Activated CD8-positive, alpha-beta memory T cell treated with anti-CD3 and anti-CD28 coated beads for 24 hours (primary cell): ENCODE measurements at regions not wholly inside any gene's neighbourhood (a gene's known extent, or its start where the extent isn't known, plus 50 kb on each side); places are given as distances from the start of the nearest gene placed in this dataset.
"Not testable (repeated sequence)": the region's sequence is repeated elsewhere in the genome, so short reads cannot be mapped to it uniquely, and the experiment has no call there.

Experiments used
- DNase-seq: peaks from one replicate; pipeline ENCODE4 v3.0.0-alpha.2; 2020

DNA sequence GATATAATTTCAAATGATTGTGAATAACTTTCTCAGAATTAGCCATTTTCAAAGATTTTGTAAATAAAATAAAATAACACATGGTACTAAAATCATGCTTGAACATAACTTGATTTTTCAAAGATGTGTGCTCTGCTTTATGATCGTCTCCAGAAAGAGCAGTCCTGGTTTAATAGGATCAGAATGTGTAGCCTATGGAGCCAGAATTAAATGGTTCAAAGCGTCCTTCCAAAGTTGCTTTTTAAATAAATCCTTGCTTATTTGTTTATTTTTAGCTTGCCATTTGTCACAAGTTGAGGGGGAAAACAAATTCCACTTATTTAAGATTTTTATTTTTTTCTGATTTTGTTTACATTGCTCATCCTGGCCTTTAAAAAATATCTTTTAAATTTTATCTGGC lies 123.7 kb upstream of the SPRED1 start:
- no peak for DNase-seq

DNA sequence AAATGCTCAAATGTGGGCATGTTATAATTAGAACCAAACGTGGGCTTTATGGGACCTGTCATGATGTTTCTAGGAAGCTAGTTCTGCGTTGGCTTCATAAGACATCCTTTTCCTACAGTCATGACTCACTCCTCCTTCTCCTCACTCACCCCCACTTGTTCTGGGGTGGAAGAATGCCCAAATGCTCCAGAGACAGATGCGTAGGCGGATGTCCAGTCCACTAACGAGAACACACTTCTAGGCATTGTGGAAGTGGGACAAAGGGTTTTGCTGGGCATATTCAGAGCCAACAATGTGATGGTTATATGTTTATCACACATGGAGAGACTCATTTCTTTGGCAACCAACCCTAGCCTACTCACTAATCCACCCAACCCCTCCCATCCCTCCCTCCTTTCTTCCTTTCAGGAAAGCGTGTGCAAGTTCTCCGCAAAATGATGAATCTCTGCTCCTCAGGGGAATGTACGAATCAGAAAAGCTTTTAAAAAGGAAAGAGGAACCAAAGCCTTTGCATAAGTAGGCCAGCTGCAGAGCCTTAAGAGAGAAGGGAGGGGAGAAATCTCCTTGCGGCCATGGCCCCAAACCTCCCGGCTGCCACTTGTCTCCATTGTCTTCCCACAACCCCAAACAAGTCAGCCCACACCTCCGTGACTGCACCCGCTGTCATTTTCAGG lies 123.0 kb upstream of the SPRED1 start:
- no peak for DNase-seq

DNA sequence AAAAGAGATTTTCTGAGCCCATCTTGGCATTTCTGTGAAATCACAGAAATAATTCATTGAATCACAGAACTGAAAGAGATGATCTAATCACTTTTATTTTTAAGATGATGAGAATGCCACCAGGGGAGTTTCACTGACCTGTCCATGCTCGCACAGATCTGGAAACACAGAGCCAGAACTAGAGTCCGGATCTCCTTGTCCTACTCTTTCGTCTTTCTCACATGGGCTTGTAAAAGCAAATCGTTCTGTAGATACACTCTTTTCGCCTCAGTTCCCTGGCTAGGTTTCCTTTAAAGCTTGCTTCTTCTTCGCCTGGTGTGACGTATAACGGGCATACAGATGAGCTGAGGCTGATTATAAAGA lies 122.5 kb upstream of the SPRED1 start:
- no peak for DNase-seq

DNA sequence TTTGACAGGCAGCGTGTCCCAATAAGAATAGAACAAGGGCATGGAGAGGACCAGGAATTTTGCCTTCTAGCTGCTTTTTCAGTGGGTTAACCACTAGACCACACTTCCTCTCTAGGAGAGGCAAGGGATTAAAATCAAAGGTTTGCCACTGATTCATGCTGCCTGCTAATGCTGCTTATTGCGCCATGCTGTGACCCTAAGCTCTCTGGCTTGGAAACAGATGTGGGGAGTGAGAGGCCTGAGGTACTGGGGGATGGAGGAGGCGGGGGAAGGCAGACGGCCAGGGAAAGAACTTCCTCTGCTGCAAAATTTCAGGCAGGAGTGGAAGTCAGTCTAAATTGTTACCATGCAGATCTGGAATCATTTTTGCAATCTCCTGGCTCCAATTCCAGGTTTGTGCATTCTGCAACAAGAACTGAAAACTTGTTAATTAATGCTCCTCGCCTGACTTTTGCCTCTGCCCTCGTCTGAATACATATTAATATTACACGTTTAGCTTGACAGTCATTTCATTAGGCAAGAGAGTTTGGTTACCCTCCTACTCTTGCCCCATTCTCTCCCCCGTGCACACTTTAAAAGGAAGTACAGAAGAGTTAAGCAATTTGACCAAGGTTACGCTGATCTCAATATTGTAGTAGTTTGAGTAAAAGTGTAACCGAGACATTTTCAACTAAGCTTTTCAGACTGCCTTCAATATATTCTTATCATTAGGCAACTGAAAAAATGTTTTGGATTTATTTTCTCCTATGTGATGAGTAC lies 121.7 kb upstream of the SPRED1 start:
- DNase-seq = no peak

DNA sequence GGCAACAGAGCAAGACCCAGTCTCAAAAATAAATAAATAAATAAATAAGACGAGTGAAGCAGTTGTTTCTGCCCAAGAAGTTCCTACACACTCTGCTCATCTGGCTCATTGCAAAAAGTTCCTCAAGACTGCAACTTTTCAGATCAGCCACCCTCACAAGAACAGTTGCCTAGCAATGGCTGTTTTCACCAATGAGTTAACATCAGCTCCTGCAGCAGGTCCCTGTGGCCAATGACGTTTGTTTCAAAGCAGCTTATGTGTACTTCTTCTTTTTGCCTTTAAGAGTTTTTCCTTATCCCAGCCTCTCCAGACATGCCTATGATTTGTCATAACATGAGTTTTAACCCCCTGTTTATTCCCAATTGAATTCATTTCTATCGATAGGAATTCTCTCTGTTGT lies 118.4 kb upstream of the SPRED1 start:
- DNase-seq = no peak

DNA sequence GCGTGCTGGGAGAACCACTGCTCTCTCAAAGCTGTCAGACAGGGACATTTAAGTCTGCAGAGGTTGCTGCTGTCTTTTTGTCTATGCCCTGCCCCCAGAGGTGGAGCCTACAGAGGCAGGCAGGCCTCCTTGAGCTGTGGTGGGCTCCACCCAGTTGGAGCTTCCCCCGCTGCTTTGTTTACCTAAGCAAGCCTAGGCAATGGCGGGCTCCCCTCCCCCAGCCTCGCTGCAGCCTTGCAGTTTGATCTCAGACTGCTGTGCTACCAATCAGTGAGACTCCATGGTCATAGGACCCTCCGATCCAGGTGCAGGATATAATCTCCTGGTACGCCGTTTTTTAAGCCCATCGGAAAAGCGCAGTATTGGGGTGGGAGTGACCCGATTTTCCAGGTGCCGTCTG lies 110.4 kb upstream of the SPRED1 start:
- DNase-seq = not testable (repeated sequence)

DNA sequence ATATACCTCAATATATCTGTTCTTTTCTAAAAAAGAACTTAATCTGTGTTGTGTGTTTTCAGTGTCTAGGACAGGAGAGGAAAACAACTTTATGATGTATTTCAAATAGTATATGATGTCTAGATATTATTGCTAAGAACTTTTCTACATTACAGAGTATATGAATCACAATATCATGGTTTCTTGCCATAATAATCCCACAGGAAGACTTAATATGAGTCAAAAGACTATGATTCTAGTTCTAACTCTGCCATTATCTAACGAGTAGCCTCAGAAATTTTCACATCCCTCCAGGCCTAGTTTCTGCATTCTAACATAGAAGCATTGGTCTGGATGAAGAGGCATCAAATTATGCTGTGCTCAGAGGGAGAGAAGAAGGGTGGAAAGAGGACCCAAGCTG lies 107.7 kb upstream of the SPRED1 start:
- no peak for DNase-seq

DNA sequence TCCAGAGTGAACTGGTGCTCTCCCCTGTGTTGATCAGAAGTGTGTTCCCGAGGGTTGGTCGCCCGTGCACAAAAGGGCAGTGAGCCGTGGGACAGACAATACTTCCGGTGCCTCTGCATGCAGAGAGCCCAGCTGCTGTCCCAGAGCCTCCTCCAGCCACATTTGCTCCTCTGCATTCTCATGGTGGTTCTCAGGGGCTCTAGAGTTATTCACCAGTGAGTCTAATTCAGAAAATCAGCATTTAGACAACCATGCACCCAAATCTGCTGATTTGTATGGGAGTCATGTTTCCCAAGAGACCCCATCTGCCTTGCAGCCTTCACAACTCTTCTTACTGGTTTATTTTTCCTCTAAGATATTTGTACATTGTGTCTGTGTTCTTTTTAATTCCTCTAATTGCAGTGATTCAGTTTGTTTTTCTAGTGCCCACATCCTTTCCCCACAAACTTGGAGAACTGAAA lies 107.0 kb upstream of the SPRED1 start:
- no peak for DNase-seq

DNA sequence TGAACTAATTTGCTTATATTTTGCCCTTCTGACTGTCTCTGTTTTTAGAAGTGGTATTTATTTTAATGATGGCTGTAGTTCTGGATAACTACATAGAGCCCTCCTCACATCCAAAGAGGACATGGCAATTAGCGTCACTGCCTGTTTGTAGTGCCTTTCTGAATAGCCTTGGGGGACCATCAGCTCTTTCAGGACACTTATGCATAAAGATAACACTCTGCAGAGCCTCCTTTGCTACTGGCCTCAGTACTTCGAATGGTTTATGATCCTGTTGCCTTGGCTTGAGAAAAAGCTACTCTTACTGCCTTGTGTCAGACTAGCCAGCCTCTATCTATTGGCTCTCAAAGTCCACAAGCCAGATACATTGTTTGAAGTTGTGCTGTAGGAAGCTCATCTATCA lies 105.4 kb upstream of the SPRED1 start:
- no peak for DNase-seq

DNA sequence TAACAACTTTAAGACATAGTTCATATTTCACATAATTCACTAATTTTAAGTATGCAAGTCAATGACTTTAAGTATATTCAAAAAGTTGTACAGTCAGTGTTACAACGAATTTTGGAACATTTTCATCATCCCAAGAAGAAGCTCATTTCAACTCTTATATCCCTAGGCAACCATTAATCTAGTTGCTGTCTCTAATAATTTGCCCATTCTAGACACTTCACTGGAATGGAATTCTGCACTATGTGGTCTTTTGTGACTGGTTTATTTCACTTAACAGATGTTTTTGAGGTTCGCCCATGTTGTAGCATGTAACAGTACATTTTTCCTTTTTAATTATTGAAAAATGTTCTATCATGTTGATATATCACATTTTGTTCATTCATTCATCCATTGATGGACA lies 104.2 kb upstream of the SPRED1 start:
- no peak for DNase-seq

DNA sequence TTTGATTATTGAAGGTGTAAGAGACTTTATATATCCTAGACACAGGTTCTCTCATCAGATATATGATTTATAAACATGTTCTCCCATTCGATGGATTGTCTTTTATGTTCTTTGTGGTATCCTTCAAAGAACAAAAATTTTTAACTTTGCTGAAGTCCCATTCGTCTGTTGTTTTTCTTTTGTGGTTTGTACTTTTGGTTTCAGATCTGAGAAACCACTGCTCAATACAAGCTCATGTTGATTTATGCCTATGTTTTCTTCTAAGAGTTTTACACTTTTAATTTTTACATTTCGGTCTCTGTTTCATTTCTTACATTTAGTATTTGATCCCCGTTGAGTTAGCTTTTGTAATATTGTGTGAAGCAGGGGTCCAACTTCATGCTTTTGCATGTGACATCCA lies 103.3 kb upstream of the SPRED1 start:
- no peak for DNase-seq

DNA sequence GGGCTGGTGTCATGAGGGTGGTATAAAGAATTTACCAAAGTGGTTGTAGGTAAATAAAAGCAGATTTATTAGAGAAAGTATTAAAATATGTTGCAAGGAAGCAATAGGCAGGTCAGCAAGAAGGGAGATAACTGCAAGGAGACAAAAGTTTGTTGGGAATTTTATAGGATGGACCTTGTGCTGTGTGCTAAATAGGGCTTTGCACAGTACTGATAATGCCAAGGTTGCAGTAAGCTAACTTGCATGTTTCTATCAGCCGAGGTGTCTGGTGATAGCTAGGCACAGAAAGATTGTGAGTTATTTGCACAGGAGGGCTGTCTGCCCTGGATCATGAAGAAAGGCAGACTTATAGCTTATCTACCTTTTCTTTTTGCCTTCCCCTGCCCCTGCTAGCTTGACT lies 102.5 kb upstream of the SPRED1 start:
- no peak for DNase-seq

DNA sequence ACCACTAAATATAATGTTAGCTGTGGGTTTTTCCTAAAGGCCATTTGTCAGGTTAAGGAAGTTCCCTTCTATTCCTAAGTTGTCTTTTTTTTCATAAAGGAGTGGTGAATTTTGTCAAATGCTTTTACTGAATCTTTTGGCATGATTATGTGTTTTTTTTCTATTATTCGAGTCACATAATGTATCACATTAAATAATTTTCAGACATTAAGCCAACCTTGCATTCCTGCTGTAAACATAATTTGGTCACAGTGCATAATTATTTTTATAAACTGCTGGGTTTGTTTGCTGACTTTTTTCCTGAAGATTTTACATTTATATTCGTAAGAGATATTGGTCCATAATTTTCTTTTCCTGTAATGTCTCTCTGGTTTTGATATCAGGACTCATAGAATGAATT lies 101.8 kb upstream of the SPRED1 start:
- no peak for DNase-seq

DNA sequence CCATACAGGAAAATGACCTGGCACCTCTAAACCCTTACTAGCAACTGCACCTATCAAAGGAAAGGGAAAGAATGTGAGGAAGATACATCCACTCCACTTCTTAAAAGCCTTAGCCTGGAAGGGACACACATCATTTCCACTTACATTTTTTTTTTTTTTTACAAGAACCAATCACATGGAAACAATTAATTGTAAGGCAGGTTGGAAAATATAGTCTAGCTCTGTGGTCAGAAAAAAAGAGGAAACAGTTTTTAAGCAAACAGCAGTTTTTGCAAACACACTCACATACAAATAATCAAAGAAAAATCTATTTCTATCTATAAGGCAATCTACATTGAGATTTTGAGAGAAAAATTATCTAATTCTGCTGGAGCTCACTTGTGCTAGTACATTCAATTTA lies 98.9 kb upstream of the SPRED1 start:
- DNase-seq = no peak

DNA sequence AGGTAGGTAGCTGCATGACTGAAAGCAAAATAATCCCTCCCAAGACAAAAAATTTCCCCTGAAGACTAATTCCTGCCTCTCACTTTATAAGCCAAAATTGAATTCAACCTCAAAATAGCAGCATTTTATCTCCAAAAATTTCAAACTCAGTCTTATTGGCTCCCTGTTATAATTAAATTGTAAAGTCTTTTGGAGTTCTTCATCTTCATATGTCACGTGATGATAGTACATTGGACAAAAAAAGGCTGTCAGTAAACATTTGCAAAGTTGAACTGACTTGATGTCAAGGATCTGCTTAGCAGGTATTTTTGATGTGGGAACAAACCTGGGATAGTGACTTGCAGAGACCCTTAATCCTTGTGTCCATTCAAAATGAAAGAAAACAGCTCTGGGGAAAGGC lies 98.4 kb upstream of the SPRED1 start:
- DNase-seq = no peak

DNA sequence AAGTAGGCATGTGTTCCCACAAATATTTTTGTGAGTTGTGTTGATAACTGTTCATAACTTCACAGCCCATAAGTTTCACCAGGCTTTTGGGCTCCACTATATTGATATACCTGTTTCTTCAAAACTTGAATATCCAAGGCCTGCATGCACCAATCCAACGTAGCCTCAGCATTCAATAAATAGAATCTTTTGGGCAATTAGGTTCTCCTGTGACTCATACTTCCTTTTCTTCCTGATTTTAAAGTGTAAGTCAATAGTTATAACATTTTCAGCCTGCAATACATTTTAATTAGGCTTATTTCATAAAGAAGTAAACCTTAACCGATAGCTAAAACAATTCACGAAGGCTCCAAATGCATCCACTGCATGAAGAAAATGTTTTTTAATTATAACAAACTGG lies 97.8 kb upstream of the SPRED1 start:
- DNase-seq = no peak

DNA sequence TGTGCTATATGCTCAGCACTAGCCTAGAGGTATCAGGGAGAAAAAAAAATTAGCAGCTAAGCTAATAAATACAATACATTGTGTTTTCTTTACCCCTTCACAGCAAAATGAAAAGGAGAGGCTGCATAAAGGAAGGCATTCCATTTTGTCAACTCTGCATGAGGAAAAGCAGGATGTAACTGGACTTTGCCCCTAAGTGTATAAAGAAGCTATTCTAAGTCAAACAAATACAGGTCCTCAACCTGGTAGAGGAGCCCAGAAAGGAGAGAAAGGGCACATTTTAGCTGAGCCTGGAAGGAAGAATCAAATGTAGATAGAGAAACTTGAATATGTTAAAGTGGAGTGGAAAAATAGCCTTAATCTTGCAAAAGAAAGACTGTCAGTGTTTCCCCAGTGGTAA lies 89.0 kb upstream of the SPRED1 start:
- DNase-seq = no peak

DNA sequence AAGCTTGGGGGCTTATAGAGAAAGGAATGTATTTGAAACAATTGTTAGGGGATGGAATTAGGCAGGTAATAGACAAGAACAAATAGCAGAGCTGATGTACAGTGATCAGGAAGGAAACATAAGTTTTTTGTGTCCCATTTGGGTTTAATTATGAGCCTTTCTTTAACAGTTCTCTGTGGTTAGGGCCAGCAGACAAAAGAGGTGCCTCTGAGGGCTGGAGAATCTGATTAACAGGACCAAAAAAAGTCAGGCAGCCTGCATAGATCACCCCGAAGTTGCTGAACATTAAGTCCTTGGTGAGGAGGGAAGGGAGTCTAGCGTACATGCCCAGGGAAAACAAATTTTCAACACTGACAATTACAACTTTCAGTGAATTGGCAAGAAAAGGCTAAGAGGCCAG lies 88.6 kb upstream of the SPRED1 start:
- DNase-seq = no peak

DNA sequence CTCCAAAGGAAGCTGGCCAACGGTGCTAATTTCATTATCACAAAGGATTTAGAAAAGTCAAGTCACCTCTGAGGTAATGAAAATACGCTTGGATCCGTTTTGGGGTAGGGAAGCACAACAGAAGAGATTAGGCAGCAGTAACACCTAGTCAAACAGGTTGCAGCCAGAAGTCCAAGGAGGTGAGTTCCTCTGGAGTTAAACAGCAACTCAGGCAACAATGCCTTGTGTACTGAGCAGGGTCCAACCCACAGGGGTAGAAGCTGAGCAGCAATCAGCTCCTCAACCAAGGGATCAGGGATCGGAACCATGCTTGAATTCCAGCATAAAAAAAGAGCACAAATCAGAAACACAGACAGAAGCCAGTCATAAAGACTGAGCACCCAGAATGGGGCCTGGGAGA lies 88.1 kb upstream of the SPRED1 start:
- no peak for DNase-seq

DNA sequence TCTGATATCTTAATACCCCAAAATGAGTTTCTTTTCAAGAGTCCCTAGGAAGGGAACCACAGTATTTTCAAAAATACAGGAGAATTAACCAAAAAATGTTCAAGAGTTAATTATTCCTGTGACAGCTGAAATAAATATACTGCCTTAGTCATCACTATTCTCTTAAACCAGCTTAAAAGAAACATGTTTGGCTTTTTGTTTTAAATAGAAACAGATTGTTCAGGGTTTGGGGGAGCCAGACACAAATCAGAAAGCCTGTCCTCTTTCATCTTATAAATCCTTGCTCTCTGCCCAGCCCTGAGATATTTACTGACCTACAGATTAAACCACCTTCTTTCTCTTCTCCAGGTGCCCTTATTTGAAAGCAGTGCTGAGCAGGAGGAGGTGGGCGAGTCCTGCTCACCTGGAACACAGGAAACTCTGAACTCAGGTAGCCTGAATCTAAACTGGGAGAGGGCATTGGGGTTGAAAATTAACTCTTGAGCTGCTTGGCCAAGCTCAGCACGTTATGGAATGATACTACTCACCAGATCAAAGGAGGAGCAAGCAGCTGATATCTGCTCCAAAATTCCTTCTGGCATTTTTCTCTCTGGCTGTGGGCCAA lies 84.1 kb upstream of the SPRED1 start:
- DNase-seq = no peak

DNA sequence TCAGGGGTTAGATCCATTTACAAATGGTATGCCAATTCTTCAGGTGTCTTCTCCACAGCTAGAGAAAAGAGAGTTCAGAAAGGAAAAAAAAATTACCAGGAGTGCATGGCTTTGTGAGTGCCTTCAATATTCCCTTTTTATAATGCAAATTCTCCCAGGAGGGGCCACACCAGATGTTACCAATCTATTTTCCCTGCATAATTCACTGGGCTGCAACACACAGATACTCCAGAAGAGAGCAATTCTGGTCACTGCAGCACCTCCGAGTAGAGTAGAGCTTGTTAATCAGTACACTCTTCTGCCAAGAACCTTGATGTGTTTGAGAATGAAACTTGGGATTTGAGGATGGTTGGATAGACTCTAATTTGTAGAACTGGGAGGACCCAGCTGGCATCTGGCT lies 80.7 kb upstream of the SPRED1 start:
- no peak for DNase-seq

DNA sequence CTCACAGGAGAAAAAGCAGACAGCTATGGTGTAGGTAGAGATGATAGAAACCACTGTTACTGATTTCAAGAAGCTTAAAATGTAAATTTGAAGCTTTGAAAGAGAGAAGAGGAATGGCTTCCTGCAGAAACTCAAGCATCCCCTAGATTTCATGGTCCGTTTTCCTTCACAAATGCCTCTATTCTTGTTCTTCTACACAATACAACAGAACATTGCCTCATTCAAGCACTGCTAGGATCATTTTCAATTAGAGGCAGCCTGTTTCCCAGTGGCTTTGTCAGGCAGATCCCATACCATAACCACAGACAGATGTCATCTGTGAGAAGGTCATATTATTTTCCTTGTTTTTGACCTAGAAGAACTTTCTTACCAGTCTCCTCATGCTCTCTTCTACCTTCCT lies 77.9 kb upstream of the SPRED1 start:
- DNase-seq = no peak

DNA sequence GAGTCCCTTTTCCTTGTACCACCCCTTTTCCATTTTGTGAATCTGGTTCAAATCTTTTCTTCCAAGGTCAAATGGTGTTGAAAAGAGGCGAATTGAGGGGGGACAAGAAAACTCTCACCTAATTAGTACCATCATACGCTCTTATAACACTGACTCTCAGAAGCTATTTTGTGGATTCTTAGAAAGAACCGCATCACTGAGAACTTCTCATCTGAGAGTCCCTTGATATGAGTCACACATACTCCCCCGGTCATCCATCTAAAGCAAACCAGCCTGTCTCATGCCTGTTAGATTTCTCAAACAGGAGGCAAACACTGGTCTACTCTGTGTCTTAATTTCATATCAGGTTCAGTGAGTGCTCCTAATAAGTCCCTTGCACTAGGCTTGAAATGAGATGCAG lies 76.5 kb upstream of the SPRED1 start:
- DNase-seq = no peak

DNA sequence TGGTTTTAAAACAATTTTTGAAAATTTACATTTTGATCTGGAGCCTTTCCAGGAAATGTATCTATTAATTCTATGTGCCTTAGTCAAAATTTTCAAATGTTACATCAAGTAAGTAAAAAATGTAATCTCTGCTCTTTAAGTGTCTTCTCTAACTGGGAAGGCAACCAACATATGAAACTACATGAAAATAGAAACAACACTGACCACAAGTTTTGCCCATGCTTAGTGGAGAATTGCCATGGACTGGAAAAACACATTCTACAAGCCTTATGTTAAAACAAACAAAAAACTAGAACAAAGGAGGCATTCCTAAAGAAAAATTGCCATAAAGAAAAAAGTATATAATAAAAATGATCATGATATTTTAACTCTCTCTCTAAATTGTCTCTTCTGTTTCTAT lies 75.9 kb upstream of the SPRED1 start:
- no peak for DNase-seq

DNA sequence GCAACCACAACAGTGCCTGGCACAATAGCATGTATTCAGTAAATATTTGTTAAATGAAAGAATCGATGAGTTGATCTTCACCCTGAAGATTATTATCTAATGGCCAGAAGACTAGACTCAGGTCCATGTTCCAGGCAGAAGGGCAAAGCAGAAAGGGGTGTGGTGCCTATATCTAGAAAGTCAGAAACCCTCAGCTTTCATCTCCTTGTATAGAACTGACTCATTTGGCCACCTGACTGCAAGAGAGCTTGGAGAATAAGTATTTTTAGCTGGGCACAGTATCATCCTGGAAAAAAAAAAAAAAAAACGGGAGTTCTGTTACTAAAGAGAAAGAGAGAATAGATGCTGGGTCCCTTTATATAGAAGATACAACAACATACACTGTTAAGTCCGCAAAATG lies 69.7 kb upstream of the SPRED1 start:
- DNase-seq = no peak
